Fibroblast of the conjunctiva (primary cell): ENCODE measurements at regions not wholly inside any gene's neighbourhood (a gene's known extent, or its start where the extent isn't known, plus 50 kb on each side); places are given as distances from the start of the nearest gene placed in this dataset.
A peak's percentile ranks its signal among the peaks of the same experiment; 100 is the strongest.
"Not testable (repeated sequence)": the region's sequence is repeated elsewhere in the genome, so short reads cannot be mapped to it uniquely, and the experiment has no call there.

Experiments
- DNase-seq: peaks from one replicate; pipeline ENCODE4 v3.0.0-alpha.2; 2010; ENCODE audit warnings: low read depth

DNA sequence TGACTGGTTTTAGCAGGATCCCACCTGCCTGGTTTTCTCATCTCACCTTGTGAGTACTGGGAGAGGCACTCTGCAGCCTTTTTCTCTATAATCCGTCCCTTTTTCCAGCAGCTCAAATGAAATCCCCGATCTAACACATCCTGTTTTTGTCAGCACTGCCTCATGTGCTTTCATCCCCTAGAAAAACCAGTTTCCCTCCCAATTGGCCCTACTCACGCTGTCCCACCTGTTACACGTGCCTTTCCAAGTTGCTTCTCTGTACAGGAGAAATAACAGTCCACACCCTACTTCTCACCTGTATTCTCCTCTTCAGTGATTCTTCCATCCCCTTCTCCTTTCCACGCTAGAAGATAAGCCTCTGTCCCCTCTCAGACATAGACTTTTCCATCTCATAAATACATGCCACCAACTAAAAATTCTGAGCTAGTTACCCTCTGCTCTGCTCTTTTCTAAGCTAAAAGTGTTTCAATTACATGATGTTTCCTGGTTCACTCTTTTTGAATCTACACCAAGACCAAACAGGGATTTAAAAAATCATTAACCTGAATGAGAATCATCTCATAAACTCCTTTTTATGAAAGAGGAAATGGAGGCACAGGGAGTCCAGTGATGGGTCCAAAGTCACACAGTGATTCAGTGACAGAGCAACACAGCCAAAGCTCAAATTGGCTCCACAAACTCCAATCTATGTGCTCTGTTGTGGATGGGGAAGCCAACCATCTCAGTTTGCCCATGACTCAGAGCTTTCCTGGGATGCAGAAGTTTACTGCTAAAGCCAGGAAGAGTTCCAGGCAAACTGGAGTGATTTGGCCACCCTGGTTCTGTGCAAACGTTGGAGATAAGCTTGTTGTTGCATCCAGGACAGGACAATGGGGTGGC, 240.0 kb upstream of the TMEM132C start:
- no peak for DNase-seq

- DNase-seq: no peak
These were observed 233.5 kb upstream of the TMEM132C start for GRCh38 chr12:128033473-128033872.

GRCh38 chr12:128040971-128041370, 226.0 kb upstream of the TMEM132C start:
- DNase-seq: no peak

- DNase-seq: not testable (repeated sequence)
These were observed 224.7 kb upstream of the TMEM132C start for GRCh38 chr12:128042283-128042682.

DNA sequence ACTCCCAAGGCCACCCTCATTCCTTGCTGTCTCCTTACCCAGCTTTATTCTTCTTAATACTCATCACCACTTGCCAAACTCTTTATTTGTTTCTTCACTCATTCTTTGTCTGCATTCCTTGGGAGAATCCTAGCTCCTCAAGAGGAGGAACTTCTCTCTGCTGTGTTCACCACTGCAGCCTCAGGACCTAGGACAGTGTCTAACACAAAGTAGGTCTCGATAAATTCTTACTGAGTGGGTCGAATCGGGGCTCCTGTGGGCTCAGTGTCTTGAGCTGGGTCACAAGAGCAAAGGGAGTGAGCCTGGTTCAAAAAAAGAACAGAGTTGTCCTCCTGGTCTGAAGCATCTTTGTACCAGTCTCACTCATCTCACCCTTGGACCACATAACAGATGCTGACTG, 224.1 kb upstream of the TMEM132C start:
- DNase-seq: no peak

DNA sequence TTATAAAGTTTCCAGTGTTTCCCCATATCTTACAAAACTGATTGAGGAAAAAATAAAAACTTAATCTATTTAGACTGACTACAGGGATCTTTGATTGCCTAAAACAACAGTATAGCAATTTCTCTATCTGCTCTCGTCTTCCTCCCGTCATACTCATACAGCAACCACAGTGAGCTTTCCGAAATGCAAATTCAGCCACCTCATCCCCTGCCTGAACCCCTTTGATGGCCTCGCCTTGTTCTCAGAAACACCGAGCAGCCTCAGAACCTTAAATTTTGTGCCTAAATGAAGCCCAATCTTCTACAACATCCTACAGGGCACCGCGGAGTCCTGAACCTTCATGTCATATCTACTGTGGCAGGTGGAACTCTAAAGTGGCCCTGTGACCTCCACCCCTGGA, 223.7 kb upstream of the TMEM132C start:
- no peak for DNase-seq

- no peak for DNase-seq
These were observed 219.5 kb upstream of the TMEM132C start for GRCh38 chr12:128047266-128048060.

DNA sequence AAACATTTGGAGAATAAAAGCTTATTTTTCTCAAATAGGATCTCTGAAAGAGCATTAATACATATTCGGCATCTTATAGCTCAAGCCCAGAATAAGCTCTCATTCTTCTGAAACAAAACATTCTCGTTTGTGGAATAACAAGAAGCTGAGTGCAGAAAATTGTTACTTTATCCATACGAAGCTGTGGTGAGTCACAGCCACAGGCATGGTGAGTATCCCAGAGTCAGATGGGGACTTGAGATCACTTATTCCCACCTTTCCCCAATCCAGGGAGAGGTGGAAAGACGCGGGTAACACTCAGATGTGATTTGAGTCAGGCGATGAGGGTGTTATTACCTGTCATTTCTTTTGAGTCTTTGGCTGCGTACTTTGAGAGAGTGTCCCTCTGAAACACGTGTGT, 214.6 kb upstream of the TMEM132C start:
- no peak for DNase-seq

GRCh38 chr12:128052777-128053176, 214.2 kb upstream of the TMEM132C start:
- no peak for DNase-seq

- no peak for DNase-seq
These were observed 211.4 kb upstream of the TMEM132C start for GRCh38 chr12:128055567-128055966.

GRCh38 chr12:128056136-128056801, 210.7 kb upstream of the TMEM132C start:
- no peak for DNase-seq

DNA sequence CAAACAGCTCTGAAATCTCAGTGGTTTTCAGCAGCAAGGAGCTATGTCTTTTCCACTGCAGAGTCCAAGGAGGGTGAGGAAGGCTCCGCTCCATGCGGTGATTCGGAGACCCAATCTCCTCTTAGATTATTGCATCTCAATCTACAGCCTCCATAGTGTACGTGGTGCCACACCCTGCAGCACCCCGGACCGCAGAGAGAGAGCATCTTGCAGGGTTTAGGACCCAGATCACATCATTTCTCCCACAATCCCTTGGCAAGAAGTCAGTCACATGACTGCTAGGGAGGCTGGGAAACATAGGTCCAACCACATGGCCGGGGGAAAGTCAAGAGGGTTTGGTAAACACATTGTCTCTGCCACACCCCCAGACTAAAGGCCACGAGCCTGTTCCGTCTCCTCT, 209.4 kb upstream of the TMEM132C start:
- no peak for DNase-seq

- DNase-seq: no peak
These were observed 207.2 kb upstream of the TMEM132C start for GRCh38 chr12:128059621-128060370.

- DNase-seq: no peak
These were observed 198.8 kb upstream of the TMEM132C start for GRCh38 chr12:128068211-128068610.

GRCh38 chr12:128069359-128069997, 197.5 kb upstream of the TMEM132C start:
- peak; percentile 18 for DNase-seq

GRCh38 chr12:128073937-128074336, 193.0 kb upstream of the TMEM132C start:
- no peak for DNase-seq

DNA sequence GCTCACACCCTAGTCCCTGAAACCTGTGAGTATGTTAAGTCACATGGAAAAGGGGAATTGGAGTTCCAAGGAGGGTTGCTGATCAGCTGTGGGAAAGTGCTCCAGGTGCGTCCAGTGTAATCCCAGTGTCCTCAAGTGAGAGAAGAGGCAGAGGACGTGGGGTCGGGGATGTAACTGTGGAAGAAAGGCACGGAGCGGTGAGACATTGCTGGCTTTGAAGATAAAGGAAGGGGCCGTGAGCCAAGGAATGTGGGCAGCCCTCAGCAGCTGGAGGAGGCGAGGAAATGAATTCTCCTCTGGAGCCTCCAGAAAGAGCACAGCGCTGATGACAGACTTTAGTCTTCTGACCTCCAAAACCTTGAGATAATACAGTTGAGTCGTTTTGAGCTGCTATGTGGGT, 191.6 kb upstream of the TMEM132C start:
- no peak for DNase-seq

GRCh38 chr12:128076188-128076587, 190.8 kb upstream of the TMEM132C start:
- DNase-seq: peak; percentile 60

DNA sequence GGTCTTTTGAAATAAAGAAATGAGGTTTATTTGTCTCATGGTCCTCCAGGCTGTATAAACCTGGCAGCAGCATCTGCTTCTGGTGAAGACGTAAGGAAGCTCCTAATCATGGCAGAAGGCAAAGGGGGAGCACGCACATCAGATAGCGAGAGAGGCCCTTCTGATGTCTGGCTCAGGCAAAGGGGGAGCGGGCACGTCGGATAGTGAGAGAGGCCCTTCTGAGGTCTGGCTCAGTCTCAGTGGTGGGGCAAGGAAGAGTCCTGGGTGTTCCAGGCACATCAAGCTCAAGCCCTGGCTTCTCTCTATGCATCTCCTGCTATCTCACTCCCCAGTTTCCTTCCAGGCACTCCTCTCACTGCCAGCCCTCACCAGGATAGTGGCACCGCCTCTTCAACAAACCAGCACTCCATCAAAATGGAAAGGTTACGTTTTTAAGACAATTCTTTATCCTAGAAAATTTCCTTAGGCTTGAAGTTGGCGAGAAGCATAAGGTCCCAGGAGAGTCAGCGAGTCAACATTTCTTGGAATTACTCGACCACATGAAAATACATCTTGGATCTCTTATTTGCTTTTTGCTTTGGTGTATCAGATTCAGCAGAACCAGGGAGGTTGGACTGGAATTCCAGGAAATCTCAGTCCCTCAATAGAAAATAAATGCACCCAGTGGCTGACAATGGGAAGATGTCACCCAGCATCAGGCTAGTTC, 189.6 kb upstream of the TMEM132C start:
- DNase-seq: no peak

GRCh38 chr12:128077917-128078298, 189.1 kb upstream of the TMEM132C start:
- no peak for DNase-seq
